GM19025 (cell line): ENCODE measurements at regions not wholly inside any gene's neighbourhood (a gene's known extent, or its start where the extent isn't known, plus 50 kb on each side); places are given as distances from the start of the nearest gene placed in this dataset.
"Not testable (repeated sequence)": the region's sequence is repeated elsewhere in the genome, so short reads cannot be mapped to it uniquely, and the experiment has no call there.

ENCODE experiments used
- ATAC-seq: cut with Tn5 transposase; IDR thresholded peaks from one replicate; pipeline ENCODE4 v1.9.1; 2021; ENCODE audit warnings: mild to moderate bottlenecking, low read depth, moderate library complexity; ENCODE audit not compliant: unreplicated experiment

DNA sequence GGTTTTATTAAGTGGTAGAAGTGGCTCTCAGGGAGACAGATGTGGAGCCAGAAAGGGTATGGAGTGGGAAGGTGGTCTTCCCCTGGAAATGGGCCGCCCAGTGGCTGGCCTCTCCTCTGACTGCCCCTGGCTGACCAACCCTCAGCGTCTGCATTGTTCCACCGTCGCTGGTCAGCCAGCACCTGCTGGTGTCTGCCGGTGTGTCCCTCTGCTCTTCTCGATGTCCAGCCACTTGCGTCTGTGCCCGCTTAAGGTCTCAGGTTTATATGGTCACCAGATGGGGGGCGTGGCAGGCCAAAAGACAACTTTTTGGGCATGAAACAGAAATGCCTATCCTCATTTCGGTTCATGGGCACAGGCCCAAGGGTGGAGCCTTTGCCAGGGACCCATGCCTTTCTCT is 1221.5 kb downstream of the JRKL start:
- no peak for ATAC-seq

- ATAC-seq: no peak
Observed at GRCh38 chr11:97614606-97615005, 1224.8 kb downstream of the JRKL start.

GRCh38 chr11:97615546-97615945 is 1225.7 kb downstream of the JRKL start:
- no peak for ATAC-seq

- ATAC-seq: no peak
Observed at GRCh38 chr11:97617031-97617430, 1227.2 kb downstream of the JRKL start.

GRCh38 chr11:97620007-97620406 is 1230.2 kb downstream of the JRKL start:
- ATAC-seq: no peak

GRCh38 chr11:97621282-97621681 is 1231.5 kb downstream of the JRKL start:
- no peak for ATAC-seq

- no peak for ATAC-seq
Observed at GRCh38 chr11:97622795-97623194, 1233.0 kb downstream of the JRKL start.

DNA sequence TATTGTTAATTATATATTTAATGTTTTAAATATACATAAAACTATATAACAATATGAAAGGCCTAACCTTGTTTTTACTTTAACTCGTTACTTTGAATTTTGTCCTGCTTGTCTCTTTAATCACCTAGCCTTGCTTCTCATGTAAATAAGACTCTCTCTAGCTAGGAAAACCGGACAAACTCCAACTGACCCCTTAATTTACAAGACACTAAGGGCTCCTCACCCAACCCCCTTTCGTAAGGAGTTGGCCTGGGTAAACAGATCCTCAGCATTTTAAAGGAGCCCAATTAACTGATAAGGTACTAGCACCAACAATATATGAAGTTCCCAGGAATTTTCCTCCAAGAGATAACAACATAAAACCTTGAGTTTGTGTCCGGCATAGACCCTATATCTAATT is 1246.9 kb downstream of the JRKL start:
- not testable (repeated sequence) for ATAC-seq

- ATAC-seq: no peak
Observed at GRCh38 chr11:97637701-97638100, 1247.9 kb downstream of the JRKL start.

DNA sequence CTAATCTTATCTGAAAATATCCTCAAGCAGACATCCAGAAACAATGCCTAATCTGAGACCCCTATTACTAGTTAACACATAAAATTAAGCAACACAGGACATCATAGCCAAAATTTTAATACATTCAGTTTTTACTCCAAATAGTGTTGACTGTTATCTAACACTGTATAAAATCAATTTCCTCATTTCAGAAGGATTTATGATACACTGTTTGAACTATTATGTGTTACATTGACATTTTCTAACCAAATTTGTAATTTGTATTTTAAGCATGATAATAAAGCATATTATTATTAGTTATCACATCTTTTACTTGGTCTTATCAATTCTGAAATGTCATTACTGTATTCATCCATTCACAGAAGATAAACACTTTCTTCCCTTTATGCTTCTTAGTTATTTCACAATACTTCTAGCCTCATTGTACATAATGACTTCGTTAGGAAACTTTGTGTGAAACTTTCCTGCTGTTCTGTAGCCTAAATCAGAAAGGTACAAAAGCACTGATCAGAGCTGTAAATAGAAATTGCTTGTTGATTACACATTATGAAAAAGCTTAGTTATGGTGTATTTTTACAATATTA is 1248.9 kb downstream of the JRKL start:
- ATAC-seq: no peak

DNA sequence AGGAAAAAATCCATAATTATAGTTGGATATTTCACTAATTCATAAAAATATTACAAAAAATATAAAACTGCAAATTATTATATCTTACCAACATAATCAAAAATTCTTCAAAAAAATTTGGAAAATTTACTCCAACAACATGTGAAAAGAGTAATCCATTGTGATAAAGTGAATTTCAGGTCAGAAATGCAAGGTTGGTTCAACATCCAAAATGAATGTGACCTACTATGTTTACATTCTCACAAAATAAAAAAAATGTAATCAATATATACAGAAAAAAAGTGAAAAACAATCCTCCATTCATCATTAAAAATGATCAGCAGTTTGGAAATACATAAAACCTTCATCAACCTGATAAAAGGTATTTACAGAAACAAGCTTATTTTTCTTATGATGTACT is 1252.2 kb downstream of the JRKL start:
- no peak for ATAC-seq

DNA sequence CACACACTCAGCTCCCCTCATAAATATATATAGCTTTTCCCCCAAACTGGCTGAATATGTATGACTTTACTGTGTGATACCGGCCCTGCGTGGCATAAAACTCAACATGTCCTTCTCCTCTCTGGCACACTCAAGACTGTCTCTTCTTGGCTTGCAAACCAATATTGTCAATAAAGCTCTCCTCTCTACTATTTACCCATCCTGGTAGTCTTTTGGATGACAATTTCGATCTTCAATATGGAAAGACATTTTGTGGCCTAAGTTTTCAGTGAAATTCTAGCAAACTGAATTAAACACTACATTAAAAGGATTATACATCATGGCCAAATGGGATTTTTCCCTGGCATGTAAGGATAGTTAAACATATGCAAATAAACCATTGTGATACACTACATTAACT is 1255.9 kb downstream of the JRKL start:
- no peak for ATAC-seq

- no peak for ATAC-seq
Observed at GRCh38 chr11:97656356-97656755, 1266.5 kb downstream of the JRKL start.

DNA sequence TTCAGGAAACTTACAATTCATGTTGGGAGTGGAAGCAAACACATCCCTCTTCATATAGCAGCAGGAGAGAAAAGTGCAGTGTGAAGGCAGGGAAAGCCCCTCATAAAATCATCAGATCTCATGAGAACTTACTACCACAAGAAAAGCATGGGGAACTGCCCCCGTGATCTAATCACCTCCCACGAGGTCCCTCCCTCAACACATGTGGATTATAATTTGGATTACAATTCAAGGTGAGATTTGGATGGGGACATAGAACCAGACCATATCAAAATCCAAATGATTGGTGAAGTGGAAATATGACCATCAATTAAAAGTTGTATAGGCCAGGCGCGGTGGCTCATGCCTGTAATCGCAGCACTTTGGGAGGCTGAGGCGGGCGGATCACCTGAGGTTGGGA is 1268.0 kb downstream of the JRKL start:
- ATAC-seq: no peak

- ATAC-seq: no peak
Observed at GRCh38 chr11:97667057-97667456, 1277.2 kb downstream of the JRKL start.

GRCh38 chr11:97683733-97684132 is 1293.9 kb downstream of the JRKL start:
- ATAC-seq: no peak

DNA sequence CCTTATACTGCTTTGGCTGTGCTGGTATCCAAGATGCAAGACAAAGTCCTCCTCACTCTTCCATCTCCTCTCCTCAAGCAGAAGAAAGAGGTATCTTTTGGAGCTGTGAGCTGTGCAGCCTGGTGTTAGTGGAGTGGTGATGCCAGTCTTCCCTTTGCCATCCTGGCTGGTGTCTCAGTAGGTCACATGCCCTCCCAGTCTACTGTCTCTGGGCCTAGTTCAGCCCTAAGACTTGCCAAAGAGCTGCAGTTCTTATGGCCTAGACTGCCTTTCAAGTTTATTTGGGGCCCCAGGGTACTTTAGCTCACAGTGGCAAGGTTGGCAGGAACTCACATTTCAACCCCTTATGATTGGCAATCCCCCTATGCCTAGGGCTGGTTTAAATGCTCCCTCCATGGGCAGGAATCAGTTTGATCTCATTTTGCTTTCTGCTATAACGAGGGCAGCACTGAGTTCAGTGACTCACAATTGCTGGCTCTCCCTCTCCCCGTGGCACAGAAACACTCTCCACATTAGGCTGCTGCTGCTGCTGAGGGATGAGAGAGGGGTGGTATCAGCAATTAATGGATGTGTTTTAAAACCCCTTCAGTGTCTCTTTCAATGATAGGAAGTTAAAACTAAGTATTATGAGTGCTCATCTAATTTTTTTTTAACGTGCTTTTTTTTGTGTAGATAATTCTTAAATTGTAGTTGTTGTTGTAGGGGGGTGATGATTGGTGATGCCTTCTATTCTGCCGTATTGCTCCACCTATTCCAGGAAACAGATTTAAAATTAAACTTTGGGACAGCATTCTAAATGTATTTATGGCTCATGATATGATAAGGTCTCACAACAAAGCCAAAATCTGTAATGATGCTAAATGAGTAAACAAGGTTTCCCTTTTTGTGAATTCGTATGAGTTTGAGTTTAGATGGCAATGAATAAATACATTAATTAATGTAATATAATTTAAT is 1295.0 kb downstream of the JRKL start:
- no peak for ATAC-seq

- no peak for ATAC-seq
Observed at GRCh38 chr11:97685695-97686094, 1295.9 kb downstream of the JRKL start.

GRCh38 chr11:97687111-97687510 is 1297.3 kb downstream of the JRKL start:
- no peak for ATAC-seq

- ATAC-seq: no peak
Observed at GRCh38 chr11:97691061-97691460, 1301.2 kb downstream of the JRKL start.

- no peak for ATAC-seq
Observed at GRCh38 chr11:97702951-97703350, 1313.1 kb downstream of the JRKL start.

- ATAC-seq: no peak
Observed at GRCh38 chr11:97703851-97704250, 1314.0 kb downstream of the JRKL start.
